GM19351 (cell line): ENCODE measurements at regions not wholly inside any gene's neighbourhood (a gene's known extent, or its start where the extent isn't known, plus 50 kb on each side); places are given as distances from the start of the nearest gene placed in this dataset.

Experiments used
- ATAC-seq: cut with Tn5 transposase; IDR thresholded peaks from one replicate; pipeline ENCODE4 v1.9.1; 2021; ENCODE audit warnings: mild to moderate bottlenecking, moderate library complexity; ENCODE audit not compliant: unreplicated experiment

- no peak for ATAC-seq
These were observed 368.8 kb downstream of the SUCLA2 start for GRCh38 chr13:47632311-47632710.

GRCh38 chr13:47628666-47629065 lies 372.4 kb downstream of the SUCLA2 start:
- ATAC-seq = no peak

DNA sequence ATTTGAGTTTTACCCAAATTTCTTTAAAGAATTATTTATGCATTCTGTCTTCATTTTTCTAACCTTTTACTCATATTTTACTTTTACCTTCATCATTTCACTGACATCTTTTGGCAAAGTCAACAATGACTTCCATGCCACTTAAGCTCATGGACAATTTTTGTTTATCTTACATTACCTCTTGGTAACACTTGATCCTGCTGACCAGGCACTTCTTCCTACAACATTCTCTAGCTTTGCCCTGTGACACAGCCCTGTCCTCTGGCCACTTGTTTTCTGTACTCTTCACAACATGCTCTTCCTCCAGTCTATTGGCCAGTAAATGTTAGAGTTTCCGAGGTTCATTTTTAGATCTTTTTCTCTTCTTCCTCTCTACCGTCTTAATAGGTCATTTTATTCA lies 377.2 kb downstream of the SUCLA2 start:
- no peak for ATAC-seq

- ATAC-seq = no peak
These were observed 379.1 kb downstream of the SUCLA2 start for GRCh38 chr13:47621931-47622330.

DNA sequence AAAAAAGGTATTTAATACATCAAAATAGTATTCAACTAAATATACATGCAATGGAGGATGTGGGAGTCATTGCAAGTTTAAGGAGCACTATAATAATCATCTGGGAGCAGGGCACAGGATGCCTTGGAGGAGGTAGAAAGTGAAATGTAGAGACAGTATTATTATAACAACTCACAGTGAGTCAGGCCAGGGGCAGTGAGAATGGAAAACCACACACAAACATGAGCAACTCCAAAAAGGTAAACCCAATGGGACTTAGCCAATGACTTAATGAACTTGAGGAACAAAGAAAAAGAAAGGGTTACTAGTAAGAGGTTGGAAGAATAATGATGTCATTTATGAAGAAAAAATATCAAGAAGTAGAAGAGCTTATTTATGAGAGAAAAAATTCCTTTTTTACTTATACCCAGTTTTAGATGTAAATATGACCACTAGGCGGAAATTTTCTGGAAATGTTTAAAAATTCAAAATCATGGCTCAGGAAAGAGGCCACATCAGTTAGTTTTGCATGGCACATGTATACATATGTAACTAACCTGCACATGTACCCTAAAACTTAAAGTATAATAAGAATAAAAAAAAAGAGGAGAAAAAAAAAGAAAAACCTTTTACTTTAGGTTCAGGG lies 389.3 kb downstream of the SUCLA2 start:
- no peak for ATAC-seq

DNA sequence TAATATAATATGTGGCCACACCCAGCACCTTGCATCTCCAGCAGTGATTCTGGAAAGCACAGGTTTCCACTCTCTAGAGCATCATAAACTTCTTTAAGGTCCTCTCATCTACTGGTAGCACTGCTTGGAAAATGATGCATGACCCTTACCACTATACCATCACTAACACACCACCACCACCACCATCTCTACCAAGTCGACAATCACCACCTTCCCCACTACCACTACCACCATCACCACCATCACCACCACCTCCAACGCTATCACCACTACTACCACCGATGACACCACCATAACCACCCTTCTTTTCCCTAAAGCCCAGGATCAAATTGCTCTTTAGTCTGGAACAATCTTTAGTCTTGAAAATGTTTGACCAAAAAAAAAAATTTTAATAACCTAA lies 390.4 kb downstream of the SUCLA2 start:
- ATAC-seq = no peak

DNA sequence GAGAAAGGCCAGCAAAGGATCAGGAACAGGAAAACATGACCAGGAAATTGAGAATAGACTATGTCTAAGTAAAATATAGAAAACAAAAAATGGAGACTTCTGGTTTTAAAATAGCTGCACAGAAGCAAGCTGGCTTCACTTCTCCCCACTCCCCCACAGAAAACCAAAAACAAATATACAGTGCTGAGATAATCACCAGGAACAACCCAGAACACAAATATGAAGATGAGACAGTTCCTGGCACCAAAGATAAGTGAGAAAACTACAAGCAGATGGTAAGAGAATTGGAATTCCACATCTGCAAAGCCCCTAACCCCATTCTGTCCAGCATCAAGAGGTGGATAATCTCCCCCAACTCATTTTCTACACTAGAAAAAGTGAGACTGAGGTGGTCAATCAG lies 397.7 kb downstream of the SUCLA2 start:
- ATAC-seq = no peak

- no peak for ATAC-seq
These were observed 402.6 kb downstream of the SUCLA2 start for GRCh38 chr13:47598340-47598911.

- no peak for ATAC-seq
These were observed 406.2 kb downstream of the SUCLA2 start for GRCh38 chr13:47594833-47595232.

GRCh38 chr13:47592256-47592655 lies 408.8 kb downstream of the SUCLA2 start:
- ATAC-seq = no peak

DNA sequence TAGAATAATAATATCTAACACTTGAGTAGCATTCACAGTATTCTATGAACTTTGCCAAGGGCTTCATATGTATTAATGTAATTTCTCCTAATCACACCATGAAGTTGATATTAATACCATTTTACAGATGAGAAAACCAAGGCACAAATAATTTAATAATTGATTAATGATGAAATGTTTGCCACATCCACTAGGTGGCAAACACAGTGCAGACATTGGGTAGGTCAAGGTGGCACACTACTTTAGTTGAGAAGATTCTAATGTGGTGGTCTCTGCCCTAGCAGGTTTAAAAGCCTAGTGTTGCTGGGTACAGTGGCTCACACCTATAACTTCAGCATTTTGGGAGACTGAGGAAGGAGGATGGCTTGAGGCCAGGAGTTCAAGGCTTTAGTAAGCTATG lies 412.4 kb downstream of the SUCLA2 start:
- ATAC-seq = no peak

DNA sequence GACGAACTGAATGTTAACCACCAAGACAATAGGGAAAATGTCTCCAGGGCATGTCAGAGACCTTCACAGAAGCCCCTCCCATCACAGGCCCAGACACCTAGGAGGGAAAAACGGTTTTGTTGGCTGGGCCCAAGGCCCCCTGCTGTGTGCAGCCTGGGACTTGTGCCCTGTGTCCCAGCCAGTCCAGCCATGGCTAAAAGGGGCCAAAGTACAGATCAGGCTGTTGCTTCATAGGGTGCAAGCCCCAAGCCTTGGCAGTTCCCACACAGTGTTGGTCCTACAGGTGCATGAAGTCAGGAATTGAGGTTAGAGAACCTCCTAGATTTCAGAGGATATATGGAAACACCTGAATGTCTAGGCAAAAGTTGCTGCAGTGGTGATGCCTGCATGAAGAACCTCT lies 428.7 kb downstream of the SUCLA2 start:
- no peak for ATAC-seq

GRCh38 chr13:47564041-47564440 lies 437.0 kb downstream of the SUCLA2 start:
- ATAC-seq = no peak

DNA sequence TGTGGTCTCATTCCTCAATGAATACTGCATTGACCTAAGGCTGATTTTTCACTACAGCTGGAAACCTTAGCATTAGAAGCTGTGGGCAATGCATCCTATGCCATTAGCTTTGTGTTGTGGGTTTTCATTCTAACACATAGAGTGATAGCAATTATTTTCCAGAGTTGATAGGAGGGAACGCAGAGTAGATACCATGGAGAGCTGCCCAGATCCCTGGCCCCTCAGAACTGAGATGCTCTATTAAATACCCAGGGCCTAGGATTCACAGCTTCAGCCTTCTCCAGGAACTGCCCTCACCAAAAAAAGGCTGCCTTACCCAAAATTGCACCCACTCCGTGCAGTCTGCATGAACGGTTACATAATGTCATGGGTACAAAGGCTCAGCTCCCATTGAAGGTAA lies 444.4 kb downstream of the SUCLA2 start:
- no peak for ATAC-seq

DNA sequence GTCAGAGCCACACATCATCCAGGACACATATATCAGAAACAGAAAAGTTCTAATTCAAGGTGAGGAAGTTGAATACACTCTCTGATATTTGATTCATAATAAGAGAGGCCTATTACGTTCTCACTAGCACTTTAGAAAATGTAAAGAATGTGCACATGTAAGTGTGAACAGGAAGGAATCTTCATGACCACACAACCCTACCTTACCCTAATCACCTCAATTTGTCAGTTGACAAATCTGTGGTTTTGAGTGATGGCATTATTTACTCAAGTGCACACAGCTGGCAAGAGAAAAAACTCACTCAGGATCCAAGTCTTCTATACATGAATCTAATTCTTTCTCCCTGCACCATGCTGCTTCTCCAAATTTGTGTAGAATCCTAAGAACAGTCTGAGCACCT lies 445.8 kb downstream of the SUCLA2 start:
- ATAC-seq = no peak

- ATAC-seq = no peak
These were observed 447.6 kb downstream of the SUCLA2 start for GRCh38 chr13:47553329-47553977.

DNA sequence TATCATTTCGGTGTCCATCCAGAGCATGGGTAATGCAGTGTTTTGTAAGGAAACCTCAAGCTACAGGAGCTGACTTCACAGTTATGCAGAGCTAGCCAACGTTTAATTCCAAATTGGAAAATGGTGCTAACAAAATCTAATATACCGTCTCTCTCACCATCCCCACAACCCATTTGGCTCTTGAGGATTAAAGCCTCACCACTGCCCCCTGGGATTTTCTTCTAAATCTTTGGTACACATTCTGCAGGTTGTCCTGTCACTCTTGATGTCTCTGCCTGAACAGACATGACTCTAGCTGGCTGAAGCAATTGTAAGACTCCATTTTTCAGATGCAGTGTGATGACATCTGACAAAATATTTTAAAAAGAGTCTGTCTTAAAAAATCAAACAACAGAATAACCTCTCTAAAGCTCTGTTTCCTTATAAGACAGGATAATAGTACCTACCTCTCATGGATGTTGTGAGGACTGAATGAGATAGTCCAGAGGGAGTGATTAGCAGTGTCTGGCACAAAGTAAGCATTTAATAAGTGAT lies 451.8 kb downstream of the SUCLA2 start:
- ATAC-seq = no peak

GRCh38 chr13:47548294-47548840 lies 452.7 kb downstream of the SUCLA2 start:
- ATAC-seq = no peak

GRCh38 chr13:47546391-47547225 lies 454.5 kb downstream of the SUCLA2 start:
- ATAC-seq = no peak

DNA sequence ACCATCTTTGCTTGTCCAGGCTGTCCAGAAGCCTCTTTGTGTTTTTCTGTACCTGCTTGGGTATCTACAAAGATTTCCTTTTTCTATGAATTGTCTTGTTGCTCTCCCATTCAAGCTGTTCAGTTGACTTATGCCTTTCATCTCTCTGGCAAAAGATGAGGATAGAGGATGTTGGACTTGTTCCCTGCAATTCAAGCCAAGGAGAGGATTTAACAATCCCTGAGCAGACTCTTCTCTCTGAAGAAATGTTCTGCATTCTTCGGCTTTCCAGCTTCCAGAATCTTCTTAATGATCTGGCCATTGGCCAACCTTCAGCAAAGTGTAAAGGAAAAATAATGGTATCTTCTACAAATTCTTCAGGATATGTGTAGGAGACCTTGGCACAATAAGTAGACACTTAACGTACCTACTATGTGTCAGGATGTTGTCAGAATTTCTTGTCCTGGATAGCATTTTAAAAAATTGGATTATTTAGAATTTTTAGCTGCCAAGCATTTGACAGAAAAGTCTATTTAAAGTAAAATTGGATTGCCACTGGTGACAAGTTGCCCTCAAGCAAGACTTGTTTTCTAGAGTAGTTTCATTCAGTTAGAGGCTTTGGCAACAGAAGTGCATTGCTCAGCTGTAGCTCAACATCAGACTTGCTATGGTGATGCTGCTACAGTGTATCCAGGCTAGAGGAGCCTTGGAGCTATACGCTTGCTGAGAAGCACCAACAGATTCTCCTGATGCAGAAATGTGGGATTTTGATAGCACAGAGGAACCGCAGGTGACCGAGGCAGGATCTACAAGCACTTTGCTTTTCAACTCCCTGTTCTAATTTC lies 455.7 kb downstream of the SUCLA2 start:
- no peak for ATAC-seq
